Neural progenitor cell (in vitro differentiated cells): ENCODE measurements at regions not wholly inside any gene's neighbourhood (a gene's known extent, or its start where the extent isn't known, plus 50 kb on each side); places are given as distances from the start of the nearest gene placed in this dataset.

Experiments
- DNase-seq: peaks from one replicate; pipeline ENCODE4 v3.0.0-alpha.2; 2016; ENCODE audit warnings: low spot score
- H2AFZ ChIP-seq: fragments of 200-600 bp; sonication (generic); replicated peaks from 2 replicates; pipeline ENCODE4 v1.6.1; 2016; ENCODE audit warnings: antibody characterized with exemption
- H3F3A ChIP-seq: fragments of 200-600 bp; sonication (generic); 2 replicates; pipeline ENCODE4 v1.6.1; 2016; ENCODE audit warnings: antibody characterized with exemption, low read depth
- H3K27ac ChIP-seq: fragments of 200-600 bp; sonication (generic); 2 replicates; pipeline ENCODE4 v1.5.1; 2016; ENCODE audit warnings: mild to moderate bottlenecking
- H3K27me3 ChIP-seq: fragments of 200-600 bp; sonication (generic); 2 replicates; pipeline ENCODE4 v1.6.1; 2016; ENCODE audit warnings: mild to moderate bottlenecking, moderate library complexity
- H3K36me3 ChIP-seq: fragments of 200-600 bp; sonication (generic); 2 replicates; pipeline ENCODE4 v1.5.1; 2016
- H3K4me1 ChIP-seq: fragments of 200-600 bp; sonication (generic); 2 replicates; pipeline ENCODE4 v1.6.1; 2016; ENCODE audit warnings: mixed run types
- H3K4me2 ChIP-seq: fragments of 200-600 bp; sonication (generic); 2 replicates; pipeline ENCODE4 v1.6.1; 2016
- H3K4me3 ChIP-seq: fragments of 200-600 bp; sonication (generic); 2 replicates; pipeline ENCODE4 v1.5.1; 2016
- H3K79me2 ChIP-seq: fragments of 200-600 bp; sonication (generic); 2 replicates; pipeline ENCODE4 v1.6.1; 2016; ENCODE audit warnings: low read depth
- H3K9ac ChIP-seq: fragments of 200-600 bp; sonication (generic); 2 replicates; pipeline ENCODE4 v1.6.1; 2016
- H3K9me3 ChIP-seq: fragments of 200-600 bp; sonication (generic); 2 replicates; pipeline ENCODE4 v1.5.1; 2016; ENCODE audit warnings: low read depth
- H4K20me1 ChIP-seq: fragments of 200-600 bp; sonication (generic); 2 replicates; pipeline ENCODE4 v1.6.1; 2016; ENCODE audit warnings: low read depth
- H3K27ac Mint-ChIP-seq: 3 replicates; pipeline ENCODE4 v1.8.0; 2021; ENCODE audit warnings: mixed read lengths
- H3K27me3 Mint-ChIP-seq: 2 replicates; pipeline ENCODE4 v1.8.0; 2022; ENCODE audit warnings: low read depth, mild to moderate bottlenecking, inconsistent platforms, moderate library complexity, mixed read lengths; ENCODE audit not compliant: insufficient read depth
- H3K36me3 Mint-ChIP-seq: 3 replicates; pipeline ENCODE4 v1.8.0; 2021; ENCODE audit warnings: mixed read lengths
- H3K4me1 Mint-ChIP-seq: 3 replicates; pipeline ENCODE4 v1.8.0; 2021; ENCODE audit warnings: mixed read lengths
- H3K4me3 Mint-ChIP-seq: 3 replicates; pipeline ENCODE4 v1.8.0; 2021; ENCODE audit warnings: mild to moderate bottlenecking, moderate library complexity, mixed read lengths
- H3K9me3 Mint-ChIP-seq: 3 replicates; pipeline ENCODE4 v1.8.0; 2020; ENCODE audit warnings: mixed read lengths
- EZH2 ChIP-seq: fragments of 200-600 bp; sonication (generic); IDR thresholded peaks from 2 replicates; pipeline ENCODE4 v1.6.1; 2017; ENCODE audit warnings: antibody characterized with exemption, mild to moderate bottlenecking, moderate library complexity
- EZH2phosphoT487 ChIP-seq: fragments of 200-600 bp; sonication (generic); IDR thresholded peaks from 2 replicates; pipeline ENCODE4 v1.6.1; 2017; ENCODE audit warnings: antibody characterized with exemption
- TF ChIP-seq, protein P1 (sequence below): fragments of 200-600 bp; sonication (generic); IDR thresholded peaks from 2 replicates; pipeline ENCODE4 v1.5.1; 2017; ENCODE audit warnings: antibody characterized with exemption, mild to moderate bottlenecking

GRCh38 chrX:65610481-65610880 lies 57.0 kb upstream of the MSN start:
- Mint-ChIP-seq H3K4me3 (no peak overlapping the region), H3K27ac (no peak overlapping the region), H3K27me3 (peaks cover 6% of the 10 kb centered on the region), H3K36me3 (no peaks in the 10 kb centered on the region), H3K4me1 (no peaks in the 10 kb centered on the region), H3K9me3 (peaks cover 2% of the 10 kb centered on the region)
- Histone ChIP-seq H3K4me3 (no peak overlapping the region), H3F3A (no peaks in the 10 kb centered on the region), H3K36me3 (no peaks in the 10 kb centered on the region), H3K79me2 (no peaks in the 10 kb centered on the region), H3K9ac (no peak overlapping the region), H3K27ac (no peak overlapping the region), H3K27me3 (no peaks in the 10 kb centered on the region), H2AFZ (no peak overlapping the region), H3K9me3 (no peaks in the 10 kb centered on the region), H4K20me1 (no peaks in the 10 kb centered on the region), H3K4me1 (no peaks in the 10 kb centered on the region), H3K4me2 (no peak overlapping the region)
- no peak for TF ChIP-seq EZH2
- no peak for TF ChIP-seq EZH2phosphoT487
- TF ChIP-seq, protein P1, sequence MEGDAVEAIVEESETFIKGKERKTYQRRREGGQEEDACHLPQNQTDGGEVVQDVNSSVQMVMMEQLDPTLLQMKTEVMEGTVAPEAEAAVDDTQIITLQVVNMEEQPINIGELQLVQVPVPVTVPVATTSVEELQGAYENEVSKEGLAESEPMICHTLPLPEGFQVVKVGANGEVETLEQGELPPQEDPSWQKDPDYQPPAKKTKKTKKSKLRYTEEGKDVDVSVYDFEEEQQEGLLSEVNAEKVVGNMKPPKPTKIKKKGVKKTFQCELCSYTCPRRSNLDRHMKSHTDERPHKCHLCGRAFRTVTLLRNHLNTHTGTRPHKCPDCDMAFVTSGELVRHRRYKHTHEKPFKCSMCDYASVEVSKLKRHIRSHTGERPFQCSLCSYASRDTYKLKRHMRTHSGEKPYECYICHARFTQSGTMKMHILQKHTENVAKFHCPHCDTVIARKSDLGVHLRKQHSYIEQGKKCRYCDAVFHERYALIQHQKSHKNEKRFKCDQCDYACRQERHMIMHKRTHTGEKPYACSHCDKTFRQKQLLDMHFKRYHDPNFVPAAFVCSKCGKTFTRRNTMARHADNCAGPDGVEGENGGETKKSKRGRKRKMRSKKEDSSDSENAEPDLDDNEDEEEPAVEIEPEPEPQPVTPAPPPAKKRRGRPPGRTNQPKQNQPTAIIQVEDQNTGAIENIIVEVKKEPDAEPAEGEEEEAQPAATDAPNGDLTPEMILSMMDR = no peak
- DNase-seq = no peak

DNA sequence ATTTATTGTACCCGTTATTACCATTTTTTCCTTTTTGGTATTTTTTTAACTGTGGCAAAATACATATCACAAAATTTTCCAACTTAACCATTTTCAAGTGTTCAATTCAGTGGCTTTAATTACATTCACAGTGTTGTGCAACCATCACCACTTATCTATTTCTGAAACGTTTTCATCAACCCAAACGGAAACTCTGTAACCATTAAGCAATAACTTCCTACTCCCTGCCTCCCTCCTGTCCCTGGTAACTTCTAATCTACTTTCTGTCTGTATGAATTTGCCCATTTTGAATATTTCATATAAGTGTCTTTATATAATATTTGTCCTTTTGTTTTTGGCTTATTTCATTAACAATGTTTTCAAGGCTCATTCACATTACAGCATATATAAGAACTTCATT lies 57.4 kb upstream of the MSN start:
- Mint-ChIP-seq H3K27me3 (peaks cover 6% of the 10 kb centered on the region), H3K4me1 (no peaks in the 10 kb centered on the region), H3K4me3 (no peak overlapping the region), H3K27ac (no peak overlapping the region), H3K36me3 (no peaks in the 10 kb centered on the region), H3K9me3 (peaks cover 2% of the 10 kb centered on the region)
- Histone ChIP-seq H3K36me3 (no peaks in the 10 kb centered on the region), H3F3A (no peaks in the 10 kb centered on the region), H4K20me1 (no peaks in the 10 kb centered on the region), H3K4me2 (no peak overlapping the region), H3K27ac (no peak overlapping the region), H3K9me3 (no peaks in the 10 kb centered on the region), H2AFZ (no peak overlapping the region), H3K4me3 (no peak overlapping the region), H3K9ac (no peak overlapping the region), H3K4me1 (no peaks in the 10 kb centered on the region), H3K27me3 (no peaks in the 10 kb centered on the region), H3K79me2 (no peaks in the 10 kb centered on the region)
- no peak for DNase-seq
- TF ChIP-seq, protein P1 = no peak
- TF ChIP-seq EZH2 (no peak), EZH2phosphoT487 (no peak)

DNA sequence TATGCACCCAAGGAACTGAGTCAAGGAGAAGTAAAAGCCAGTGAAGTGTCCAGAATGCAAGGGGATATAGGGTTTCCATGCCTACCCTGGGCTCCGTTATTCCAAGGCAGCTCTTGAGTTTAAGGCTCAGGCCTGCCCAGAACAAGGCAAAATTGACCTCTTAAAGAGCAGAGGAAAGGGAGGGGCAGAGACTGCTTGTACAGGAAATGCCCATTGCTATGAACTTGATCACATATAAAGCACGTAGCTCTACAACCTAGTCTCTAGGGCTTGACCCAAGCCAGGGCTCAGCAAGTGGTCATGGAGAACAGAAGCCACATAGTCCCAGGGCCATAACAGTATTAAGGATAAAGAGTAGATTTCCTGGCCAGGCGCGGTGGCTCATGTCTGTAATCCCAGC lies 58.2 kb upstream of the MSN start:
- no peak overlapping the region for H2AFZ ChIP-seq
- H3K4me3 ChIP-seq = no peak overlapping the region
- DNase-seq = no peak
- H3K9ac ChIP-seq = no peak overlapping the region
- no peaks in the 10 kb centered on the region for H3K79me2 ChIP-seq
- H3K4me2 ChIP-seq = no peak overlapping the region
- Mint-ChIP-seq H3K27ac (no peak overlapping the region), H3K36me3 (no peaks in the 10 kb centered on the region), H3K9me3 (peaks cover 2% of the 10 kb centered on the region), H3K27me3 (peaks cover 6% of the 10 kb centered on the region), H3K4me1 (no peaks in the 10 kb centered on the region), H3K4me3 (no peak overlapping the region)
- no peaks in the 10 kb centered on the region for H3K27me3 ChIP-seq
- TF ChIP-seq EZH2 (no peak), EZH2phosphoT487 (no peak)
- TF ChIP-seq, protein P1 = no peak
- no peak overlapping the region for H3K27ac ChIP-seq
- no peaks in the 10 kb centered on the region for H3F3A ChIP-seq
- no peaks in the 10 kb centered on the region for H4K20me1 ChIP-seq
- no peaks in the 10 kb centered on the region for H3K36me3 ChIP-seq
- H3K4me1 ChIP-seq = no peaks in the 10 kb centered on the region
- no peaks in the 10 kb centered on the region for H3K9me3 ChIP-seq

DNA sequence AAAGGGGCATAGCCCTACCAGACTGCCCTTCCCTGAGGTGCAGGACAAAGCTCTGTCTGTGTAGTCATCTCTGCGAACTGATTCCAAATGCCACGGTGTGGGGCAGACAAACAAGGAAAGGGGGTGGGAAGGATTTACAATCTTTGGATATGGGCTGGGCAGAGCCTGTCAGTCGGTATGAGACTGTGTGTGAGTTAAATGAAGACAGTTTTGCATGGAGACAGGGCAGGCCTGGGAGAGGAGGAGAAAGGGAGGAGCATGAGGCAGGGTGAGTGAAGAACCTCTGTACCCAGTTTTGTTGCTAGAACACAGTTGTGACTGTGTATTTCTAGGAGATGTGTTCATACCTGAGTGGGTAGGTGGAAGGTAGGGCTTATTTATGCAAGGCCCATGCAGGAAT lies 59.4 kb upstream of the MSN start:
- Histone ChIP-seq H3K27ac (no peak overlapping the region), H3K9ac (no peak overlapping the region), H3K9me3 (no peaks in the 10 kb centered on the region), H4K20me1 (no peaks in the 10 kb centered on the region), H3F3A (no peaks in the 10 kb centered on the region), H3K4me1 (no peaks in the 10 kb centered on the region), H2AFZ (no peak overlapping the region), H3K79me2 (no peaks in the 10 kb centered on the region), H3K36me3 (no peaks in the 10 kb centered on the region), H3K27me3 (no peaks in the 10 kb centered on the region), H3K4me2 (no peak overlapping the region), H3K4me3 (no peak overlapping the region)
- no peak for TF ChIP-seq EZH2phosphoT487
- TF ChIP-seq, protein P1 = no peak
- no peak for TF ChIP-seq EZH2
- Mint-ChIP-seq H3K4me3 (no peak overlapping the region), H3K27me3 (peaks cover 6% of the 10 kb centered on the region), H3K4me1 (no peaks in the 10 kb centered on the region), H3K9me3 (peaks cover 2% of the 10 kb centered on the region), H3K36me3 (no peaks in the 10 kb centered on the region), H3K27ac (no peak overlapping the region)
- DNase-seq = no peak
